NCI-H510A (cell line): ENCODE measurements at regions not wholly inside any gene's neighbourhood (a gene's known extent, or its start where the extent isn't known, plus 50 kb on each side); places are given as distances from the start of the nearest gene placed in this dataset.

Experiments used
- DNase-seq: peaks from one replicate; lab custom pipeline; 2025; lab: John Stamatoyannopoulos, UW

DNA sequence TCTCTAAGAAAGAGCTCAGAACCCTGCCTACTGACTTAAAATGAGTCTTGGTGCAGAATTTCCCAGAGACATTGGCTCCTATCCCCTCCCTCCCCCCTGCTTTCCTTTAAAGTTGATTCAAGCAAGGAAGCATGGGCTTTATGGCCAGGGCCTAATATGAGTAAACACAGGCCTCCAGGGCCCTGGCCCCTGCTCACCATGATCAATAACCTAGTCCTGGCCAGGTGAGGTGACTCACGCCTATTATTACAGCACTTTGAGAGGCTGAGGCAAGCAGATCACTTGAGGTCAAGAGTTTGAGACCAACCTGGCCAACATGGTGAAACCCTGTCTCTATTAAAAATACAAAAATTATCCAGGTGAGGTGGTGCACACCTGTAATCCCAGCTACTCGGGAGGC lies 165.1 kb upstream of the TMCC3 start:
- DNase-seq, result no peak

DNA sequence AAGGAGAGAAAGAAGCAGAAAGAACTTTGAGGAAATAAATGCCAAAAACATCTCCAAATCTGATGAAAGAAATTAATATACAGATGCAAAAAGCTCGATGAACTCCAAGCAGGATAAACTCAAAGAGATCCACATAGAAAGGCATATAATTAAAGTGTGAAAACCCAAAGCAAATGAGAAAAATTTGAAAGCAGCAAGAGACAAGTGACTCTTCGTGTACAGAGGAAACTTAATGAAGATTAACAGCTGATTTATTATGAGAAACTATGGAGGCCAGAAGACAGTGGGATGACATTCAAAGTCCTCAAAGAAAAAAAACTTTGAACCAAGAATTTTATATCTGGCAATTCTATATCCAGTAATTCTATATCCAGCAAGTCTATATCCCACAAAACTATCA lies 163.0 kb upstream of the TMCC3 start:
- no peak for DNase-seq

DNA sequence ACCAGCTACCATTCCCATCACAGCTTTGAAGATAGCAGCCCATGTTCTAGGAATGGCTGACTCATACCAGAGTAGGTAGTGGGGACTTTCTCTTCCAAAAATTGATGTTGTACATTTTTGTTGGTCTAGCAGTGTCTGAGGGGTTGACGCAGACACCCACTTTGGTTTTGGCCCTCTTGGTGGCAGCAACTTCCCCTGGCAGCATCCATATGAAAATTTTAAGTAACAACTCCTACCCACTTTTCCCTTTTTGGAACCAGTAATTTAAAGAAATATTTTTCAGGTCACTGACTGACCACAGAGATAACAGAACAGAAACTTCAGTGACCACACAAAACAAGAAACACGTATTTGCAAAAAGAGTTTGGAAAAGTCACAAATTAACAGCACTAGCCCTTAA lies 162.0 kb upstream of the TMCC3 start:
- DNase-seq, result no peak

DNA sequence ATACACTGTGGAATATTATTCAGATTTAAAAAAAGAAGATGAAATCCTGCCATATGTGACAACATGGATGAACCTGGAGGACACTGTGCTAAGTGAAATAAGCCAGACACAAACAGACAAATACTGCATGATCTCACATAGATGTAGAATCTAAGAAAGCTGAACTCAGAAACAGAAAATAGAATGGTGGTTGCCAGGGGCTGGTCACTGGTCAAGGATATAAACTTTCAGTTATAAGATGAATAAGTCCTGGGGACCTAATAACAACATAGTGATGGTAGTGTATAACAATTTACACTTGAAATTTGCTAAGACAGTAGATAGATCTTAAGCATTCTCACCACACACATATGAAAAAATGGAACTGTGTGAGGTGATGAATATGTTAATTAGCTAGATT lies 161.3 kb upstream of the TMCC3 start:
- no peak for DNase-seq

DNA sequence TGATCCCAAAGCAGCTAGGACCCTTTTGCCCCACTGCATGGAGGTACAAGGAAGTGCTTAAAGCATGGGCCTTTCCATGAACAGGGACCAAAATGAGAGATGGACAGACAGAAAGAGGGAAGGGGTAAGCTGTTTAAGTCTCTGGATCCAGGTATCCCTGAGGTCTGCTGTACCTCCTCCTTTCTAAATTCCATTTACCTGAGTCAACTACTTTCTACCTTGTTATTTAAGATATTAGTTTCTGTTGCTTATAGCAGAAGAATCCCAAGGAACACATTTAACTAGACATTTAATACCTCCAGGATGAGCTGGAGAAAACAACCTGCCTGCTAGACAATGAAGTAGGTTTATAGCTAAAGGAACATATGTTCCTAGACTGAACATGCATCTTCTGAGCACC lies 157.6 kb upstream of the TMCC3 start:
- no peak for DNase-seq

DNA sequence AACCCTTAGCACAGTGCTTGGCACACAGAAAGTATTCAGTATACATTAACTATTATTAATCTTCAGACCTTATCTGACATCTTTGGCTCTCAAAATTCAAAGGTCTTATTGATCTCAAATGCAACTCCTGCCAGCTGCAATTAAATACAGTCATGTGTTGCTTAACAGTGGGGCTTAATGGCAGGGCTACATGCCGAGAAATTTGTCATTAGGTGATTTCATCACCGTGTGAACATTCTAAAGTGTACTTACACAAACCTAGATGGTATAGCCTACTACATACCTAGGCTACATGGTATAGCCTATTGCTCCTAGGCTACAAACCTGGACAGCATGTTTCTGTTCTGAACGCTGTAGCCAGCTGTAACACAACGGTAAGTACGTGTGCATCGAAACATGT lies 156.3 kb upstream of the TMCC3 start:
- no peak for DNase-seq

DNA sequence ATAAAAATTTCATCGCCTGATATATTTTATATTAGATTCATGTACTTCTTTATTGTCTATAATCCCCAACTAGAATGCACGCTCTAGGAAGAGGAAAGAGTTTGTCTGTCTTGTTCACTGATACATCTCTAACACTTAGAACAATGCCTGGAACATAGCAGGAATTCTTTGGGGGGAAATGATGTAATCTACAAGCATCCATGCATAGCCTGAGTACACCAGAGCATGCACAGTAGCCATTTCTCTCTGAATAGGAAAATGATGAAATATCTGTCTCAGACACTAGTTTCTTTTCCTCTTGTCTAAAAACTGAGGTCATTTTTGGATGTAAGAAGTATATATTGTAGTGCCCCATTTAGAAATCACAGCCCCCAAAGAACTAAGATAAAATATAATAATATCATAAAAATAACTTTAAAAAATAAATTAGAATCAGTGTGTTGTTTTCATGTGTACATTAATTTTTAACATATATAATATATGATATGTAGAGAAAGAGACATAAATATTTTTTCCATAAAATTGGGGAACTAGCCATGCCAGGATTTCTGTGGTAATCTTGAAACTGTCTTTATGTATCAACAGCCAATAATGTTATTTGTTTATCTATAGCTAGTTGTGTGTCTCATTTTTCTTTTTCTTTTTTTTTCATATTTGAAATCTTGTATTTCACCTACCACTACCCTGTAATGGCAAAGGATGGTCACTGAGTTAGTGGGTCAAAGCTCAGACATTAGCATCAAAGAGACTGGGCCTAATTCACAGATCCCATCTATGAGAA lies 155.6 kb upstream of the TMCC3 start:
- DNase-seq, result no peak

DNA sequence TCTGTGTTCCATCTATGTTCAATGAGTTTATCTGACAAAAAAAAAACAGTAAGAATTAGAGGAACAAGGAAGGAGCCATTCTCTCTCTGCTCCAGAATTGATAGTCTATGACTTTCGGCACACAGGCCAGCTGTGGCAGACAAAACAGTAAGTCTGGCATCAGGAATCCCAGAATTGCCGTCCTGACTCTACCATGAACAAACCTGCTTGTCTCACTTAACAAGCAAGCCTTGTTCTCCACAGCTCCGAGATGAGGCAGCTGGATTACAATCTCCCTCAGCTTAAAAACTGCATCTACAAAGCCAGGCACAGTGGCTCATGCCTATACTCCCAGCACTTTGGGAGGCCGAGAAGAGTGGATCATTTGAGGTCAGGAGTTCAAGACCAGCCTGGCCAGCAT lies 153.6 kb upstream of the TMCC3 start:
- no peak for DNase-seq

DNA sequence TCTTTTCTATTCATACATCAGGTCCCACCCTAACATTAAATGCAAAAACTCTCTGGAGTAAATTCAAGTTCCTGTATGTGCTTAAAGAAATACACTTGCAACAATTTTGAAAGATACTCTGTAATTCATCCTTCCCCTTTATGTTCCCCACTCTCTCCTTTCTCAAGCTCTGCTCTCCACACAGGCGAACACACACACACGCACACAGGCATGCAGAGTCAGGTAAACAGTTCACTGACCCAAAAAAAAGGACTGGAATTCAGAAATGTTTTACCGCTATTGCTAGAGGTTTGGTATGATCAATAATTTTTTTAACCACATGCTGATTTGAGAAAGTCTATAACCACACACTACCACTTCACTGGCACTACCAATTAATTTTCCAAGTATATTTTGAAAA lies 152.4 kb upstream of the TMCC3 start:
- no peak for DNase-seq

DNA sequence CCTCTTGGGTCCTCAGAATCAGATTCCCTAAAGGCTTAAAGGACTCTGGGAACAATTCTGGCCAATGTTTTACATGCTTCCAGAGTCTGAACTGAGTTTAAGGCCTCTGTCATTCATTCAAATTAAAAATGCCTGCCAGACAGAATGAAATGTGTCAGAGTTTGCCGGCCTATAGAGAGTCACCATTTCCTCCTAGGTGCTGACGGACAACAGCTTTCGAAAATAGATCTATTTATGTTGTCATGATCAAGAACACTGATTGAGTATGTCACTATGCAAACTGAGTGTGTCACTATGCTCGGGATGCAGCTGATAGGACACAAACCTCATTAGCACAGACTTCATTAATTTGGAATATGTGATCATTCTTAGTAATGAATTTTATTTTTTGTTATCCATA lies 151.4 kb upstream of the TMCC3 start:
- DNase-seq, result no peak

DNA sequence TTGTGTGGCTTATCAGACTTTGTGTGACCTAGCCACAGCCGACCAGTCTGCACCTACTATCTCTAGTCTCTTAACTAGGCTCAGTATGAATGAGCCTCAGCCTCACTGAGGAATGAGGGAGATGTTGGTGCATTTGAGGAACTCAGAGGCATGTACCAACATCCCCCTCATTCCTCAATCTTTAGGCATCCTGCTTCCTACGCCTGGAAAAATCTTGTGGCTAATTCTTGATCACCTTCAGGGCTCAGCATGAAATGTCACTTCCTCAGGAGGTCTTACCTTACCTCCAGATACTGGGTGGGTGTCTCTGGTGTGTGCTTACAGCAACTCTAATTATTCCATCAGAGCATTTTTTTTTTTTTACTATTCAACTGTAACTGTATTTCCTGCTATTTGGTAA lies 148.8 kb upstream of the TMCC3 start:
- DNase-seq, result no peak

DNA sequence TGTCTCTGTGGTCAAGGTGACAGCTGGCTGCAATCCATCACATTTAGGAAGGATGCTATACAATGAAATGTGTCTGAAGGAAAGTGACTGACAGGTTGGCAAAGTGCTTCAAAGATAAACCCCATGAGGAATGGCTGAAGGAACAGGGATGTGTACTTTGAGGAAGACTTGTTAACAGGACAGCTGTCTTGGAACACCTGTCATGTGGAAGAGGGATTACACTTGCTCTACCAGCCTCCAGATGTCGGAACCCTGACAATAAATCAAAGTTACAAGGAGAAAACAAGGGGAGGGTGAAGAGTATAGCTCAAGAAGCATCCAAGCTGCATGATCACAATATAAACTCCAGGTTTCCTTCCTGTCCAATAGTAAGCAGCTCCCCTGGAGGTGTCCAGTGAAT lies 147.8 kb upstream of the TMCC3 start:
- DNase-seq, result no peak

DNA sequence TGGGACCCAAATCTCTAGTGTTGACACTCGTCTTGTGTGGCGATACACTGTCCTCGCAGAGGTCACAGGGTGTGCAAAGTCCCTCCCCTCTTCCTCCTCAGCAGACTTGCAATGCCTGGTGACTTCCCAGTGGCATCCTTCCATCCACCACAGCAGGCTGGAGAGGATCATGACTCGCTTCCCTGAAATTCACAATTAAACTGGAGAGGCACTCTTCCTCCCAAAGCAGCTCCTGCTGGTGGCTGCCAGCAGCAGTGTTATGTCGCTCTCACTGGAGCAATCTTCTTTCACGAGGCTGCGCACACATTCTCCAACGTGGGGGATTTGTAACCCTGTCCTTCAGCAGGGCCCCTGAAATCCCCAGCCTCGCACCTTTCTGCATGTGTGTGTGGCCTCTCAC lies 145.2 kb upstream of the TMCC3 start:
- DNase-seq, result no peak

DNA sequence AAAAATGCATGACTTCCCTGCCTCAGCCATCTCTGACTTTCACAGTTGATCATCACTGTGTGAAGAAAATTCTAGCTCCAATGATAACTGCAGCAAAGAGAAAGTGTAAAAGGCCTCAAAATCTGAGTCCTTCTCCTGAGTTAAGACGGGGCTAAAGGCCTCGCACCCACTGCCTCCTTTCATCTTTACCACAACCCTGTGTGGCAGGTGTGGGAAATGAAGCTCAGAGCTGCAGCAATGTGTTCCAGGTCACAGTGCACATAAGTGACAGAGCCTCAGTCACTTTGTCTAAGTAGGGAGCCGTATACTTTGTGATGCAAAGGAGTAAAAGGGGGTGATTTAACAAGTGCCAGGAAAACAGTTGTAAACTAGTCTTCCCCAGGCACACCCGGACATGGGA lies 144.7 kb upstream of the TMCC3 start:
- no peak for DNase-seq

DNA sequence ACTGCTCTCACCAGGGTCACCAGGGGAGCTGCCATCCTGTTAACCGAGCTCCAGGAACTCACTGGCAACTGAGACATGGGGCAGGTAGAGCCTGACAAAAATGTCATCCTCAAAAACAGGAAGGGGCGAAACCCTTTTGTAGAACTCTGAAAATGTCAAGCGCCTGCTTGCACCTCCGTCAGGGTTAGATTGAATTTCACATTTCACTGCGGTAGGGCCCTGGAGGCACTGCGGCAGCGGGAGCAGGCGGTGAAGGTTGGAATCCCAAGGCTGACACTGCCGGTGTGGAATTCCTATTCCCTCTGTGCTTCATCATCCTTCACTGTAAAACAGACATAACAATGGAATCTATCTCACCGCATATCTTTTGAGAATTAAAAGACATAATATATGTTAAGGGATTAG lies 142.8 kb upstream of the TMCC3 start:
- no peak for DNase-seq

DNA sequence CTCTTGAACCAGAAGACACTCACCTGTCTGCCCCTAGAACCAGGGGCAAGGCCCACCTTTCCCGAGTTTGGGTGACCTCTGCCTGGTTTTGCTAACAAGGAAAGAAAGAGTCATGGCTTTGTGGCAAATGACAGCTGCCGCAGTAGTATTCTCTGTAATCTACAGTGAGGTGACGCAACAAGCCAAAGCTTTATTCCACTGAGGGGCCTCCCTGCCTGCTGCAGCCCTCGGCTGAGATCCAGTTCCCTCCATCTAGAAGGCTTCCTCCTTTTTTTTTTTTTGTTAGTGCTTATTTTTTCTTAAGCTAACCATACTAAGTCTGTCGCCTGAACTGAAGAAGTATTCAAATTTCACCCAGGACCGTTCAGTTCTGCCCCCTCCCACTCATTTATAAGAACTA lies 142.3 kb upstream of the TMCC3 start:
- DNase-seq, result no peak

DNA sequence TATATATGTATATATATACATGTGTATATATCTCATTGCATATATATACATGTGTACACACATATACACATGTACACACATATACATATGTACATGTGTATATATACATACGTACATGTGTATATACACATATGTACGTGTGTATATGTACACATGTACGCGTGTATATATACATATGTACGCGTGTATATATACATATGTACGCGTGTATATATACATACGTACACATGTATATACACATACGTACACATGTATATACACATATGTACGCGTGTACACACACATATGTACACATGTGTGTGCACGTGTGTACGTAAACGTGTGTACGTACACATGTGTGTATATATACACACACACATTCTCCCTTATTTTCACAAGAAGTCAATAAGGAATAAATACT lies 141.6 kb upstream of the TMCC3 start:
- DNase-seq, result no peak

DNA sequence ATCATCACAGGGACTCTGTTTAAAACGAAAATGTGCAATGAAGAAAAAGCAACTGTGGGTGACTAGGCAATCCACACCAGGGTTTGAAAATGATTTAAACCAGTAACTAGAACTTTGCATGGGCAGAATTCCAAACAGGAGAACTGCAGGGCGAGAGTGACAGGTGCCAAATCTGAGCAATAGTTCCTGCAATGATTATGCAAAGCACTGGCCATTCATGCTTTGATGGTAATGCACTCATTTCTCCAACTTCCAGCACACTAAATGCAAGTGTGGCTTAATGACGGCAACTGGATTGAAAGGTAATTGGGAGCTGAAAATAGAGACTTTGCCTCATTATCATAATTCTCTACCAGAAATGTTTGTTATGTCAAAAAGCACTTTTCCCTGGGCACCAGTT lies 140.5 kb upstream of the TMCC3 start:
- no peak for DNase-seq

DNA sequence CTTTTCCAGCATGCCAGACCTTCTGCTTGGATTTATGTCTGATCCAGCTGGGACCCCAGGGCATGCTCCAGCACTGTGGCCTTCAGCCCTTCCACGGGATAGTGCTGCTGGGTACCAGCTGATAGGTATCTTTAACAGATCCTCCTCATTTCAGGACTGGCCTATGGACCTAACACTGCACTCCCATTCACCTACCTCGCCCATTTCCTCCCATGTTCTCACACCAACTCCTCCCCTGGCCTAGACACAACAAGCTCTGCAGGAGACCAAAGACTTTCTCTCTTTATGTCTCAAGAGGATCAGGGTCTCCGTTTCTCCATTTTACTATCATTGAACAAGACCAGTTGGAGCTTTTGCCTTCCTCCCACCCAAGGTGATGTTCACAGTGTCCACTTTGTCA lies 140.0 kb upstream of the TMCC3 start:
- DNase-seq, result no peak

DNA sequence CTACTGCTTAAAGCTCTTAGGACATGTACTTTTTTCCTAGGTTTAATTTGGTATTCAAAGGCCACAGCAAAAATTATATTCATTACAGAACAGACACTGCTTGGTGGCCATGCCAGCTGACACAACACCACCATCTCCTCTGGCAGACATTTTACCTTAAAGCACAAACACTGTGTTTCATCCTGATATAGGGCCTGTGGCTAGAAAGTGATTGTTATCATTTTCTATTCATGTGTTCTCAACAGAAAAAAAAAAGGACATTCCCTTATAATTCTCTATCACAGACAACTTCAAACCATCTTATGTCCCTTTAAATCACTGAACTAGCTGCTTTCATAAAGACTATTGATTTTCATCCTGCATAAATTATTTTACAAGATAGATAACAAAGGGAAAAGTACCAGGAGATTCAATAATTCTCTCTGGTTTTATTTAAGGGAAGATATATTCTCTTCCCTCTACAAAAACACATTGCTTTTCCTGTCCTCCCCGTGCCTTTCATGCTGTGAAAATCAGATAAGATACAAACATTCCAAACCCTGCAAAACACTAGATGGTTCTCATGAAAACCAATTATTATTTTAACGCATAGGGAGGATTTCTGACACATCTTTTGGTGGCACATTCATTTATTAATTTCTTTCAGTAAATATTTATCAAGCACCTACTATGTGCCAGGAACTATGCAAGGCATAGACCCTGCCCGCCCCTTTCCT lies 139.3 kb upstream of the TMCC3 start:
- DNase-seq, result no peak

DNA sequence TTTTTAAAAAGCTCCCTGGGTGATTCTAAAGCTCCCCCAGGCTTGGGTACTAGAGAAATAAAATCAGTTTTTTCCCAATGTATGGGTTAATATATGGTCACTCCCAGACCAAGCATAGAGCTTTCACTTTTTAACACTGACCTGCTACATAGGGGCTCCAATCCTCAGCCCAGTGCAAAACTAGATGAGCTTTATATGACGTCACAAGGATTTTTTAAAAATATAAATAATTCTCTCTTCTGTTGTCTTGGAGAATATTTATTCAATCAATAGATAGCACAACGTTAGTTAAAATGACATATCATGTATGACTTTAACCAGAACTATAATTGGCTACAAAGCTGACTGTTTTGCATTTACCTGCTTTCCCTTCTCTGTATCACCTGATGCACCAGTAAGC lies 137.9 kb upstream of the TMCC3 start:
- DNase-seq, result no peak

DNA sequence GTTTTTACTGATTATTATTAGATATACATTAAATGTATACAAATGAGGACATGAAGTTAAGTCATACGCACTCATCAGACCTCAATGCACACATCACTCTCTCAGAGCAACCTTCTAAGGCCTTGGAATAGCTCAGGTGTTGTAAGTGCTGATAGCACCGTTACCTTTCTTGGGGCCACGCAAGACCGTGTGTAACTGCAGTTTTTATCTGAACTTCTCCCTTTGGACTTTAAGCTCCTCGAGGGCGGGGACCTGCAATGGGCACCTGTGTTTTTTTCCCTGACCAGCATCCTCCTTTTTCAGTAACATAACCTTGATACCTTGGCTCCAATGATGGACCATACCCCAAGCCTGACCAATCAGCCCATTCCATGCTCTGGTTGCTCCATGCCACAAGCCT lies 136.5 kb upstream of the TMCC3 start:
- no peak for DNase-seq

DNA sequence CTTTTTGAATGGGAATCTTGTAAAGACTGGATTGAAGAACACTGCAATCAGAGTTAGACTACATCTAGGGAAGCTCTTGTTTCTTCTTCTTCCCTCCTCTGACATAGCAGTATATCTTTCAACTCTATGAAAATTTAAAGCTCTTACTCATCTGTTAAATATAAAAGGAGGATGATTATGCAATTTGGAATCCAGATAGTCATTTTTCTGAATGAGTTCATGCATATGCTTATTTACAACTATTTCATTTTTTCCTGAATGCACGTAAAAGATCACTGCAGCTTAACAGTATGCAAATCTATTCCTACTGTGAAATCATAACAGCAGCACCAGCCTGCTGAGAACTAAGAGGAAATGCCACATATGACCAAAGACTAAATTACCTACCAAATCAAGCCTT lies 133.5 kb upstream of the TMCC3 start:
- no peak for DNase-seq

DNA sequence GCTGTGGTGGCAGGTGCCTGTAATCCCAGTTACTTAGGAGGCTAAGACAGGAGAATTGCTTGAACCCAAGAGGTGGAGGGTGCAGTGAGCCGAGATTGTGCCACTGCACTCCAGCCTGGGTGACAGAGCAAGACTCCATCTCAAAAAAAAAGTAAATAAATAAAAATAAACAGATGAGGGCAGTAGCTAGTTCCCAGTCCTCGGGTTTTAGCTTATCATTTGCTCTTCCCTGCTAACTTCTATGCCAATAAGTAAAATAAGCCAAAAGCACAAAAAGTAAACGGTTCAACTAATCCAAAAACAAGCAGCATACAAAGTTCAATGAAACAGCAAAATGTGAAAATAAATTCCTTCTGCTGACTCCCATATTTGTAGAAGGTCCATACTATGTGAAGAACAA lies 133.0 kb upstream of the TMCC3 start:
- no peak for DNase-seq
